ENCODE measurements at regions not wholly inside any gene's neighbourhood (a gene's known extent, or its start where the extent isn't known, plus 50 kb on each side); places are given as distances from the start of the nearest gene placed in this dataset.
"Not testable (repeated sequence)": the region's sequence is repeated elsewhere in the genome, so short reads cannot be mapped to it uniquely, and the experiment has no call there.

- not testable (repeated sequence) for ATAC-seq
These were observed 60.8 kb upstream of the FAN1 start for GRCh38 chr15:30842798-30843472.

DNA sequence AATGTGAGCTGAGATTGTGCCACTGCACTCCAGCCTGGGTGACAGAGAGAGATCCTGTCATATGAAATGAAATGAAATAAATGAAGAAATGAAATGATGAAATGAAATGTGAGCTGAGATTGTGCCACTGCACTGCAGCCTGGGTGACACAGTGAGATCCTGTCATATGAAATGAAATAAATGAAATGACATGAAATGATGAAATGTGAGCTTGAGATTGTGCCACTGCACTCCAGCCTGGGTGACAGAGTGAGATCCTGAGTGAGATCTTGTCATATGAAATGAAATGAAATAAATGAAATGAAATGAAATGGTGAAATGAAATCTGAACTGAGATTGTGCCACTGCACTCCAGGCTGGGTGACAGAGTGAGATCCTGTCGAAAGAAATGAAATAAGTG, 58.2 kb upstream of the FAN1 start:
- not testable (repeated sequence) for ATAC-seq
